Skeletal muscle satellite cell (primary cell): ENCODE measurements at regions not wholly inside any gene's neighbourhood (a gene's known extent, or its start where the extent isn't known, plus 50 kb on each side); places are given as distances from the start of the nearest gene placed in this dataset.

ENCODE experiments used
- H3K27me3 ChIP-seq: 2 replicates; pipeline ENCODE4 v1.7.0; 2013; ENCODE audit warnings: low read length; ENCODE audit not compliant: control insufficient read depth, insufficient read depth
- H3K36me3 ChIP-seq: 2 replicates; pipeline ENCODE4 v1.7.0; 2013; ENCODE audit warnings: mild to moderate bottlenecking, control low read depth, low read length; ENCODE audit not compliant: insufficient read depth
- H3K4me1 ChIP-seq: 2 replicates; pipeline ENCODE4 v1.7.0; 2013; ENCODE audit warnings: low read length; ENCODE audit not compliant: control insufficient read depth, insufficient read depth
- H3K4me2 ChIP-seq: 2 replicates; pipeline ENCODE4 v1.7.0; 2013; ENCODE audit warnings: mild to moderate bottlenecking, low read length
- H3K4me3 ChIP-seq: 2 replicates; pipeline ENCODE4 v1.7.0; 2013; ENCODE audit warnings: low read length
- H3K9ac ChIP-seq: 2 replicates; pipeline ENCODE4 v1.7.0; 2013; ENCODE audit warnings: mild to moderate bottlenecking, low read depth, low read length, moderate library complexity
- H3K9me3 ChIP-seq: replicated peaks from 2 replicates; pipeline ENCODE4 v1.7.0; 2013; ENCODE audit warnings: mild to moderate bottlenecking, control low read depth, low read length

DNA sequence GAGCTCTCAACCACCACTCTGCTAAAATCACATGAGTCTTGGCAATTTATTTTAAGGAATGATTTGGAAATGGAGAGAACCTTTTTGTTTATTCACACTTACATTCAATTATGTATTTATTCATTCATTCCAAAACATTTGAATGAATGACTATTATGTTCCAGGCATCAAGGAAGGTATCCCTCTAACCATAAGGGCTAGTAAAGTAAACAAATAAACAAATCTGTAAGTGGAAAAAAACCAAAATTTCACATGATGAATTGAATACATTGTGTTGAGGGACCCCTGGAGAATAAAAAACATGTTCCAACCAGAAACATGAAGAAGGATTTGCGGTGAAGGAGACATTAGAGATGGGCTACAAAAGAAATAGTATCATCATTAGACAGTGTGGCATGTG lies 677.8 kb downstream of the TOX3 start:
- H3K9ac ChIP-seq: no peak overlapping the region
- no peaks in the 10 kb centered on the region for H3K27me3 ChIP-seq

DNA sequence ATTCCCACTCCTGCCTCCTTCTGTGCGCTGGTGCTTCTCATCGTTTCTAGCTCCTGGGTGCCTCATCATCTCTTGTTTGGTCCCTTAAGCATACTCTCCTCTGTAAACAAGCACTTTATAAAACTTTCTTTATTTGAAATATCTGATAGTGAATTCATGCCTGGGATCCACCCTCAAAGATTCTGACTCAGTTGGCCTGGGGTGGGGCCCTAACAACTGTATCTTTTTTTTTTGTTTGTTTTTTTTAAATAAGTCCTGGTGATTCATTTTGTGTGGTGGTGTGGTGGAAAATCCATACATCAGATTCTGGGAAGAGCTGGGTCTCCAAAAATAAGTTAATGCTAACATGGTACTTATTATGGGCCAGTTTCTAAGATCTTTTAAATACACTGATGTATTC lies 678.3 kb downstream of the TOX3 start:
- no peaks in the 10 kb centered on the region for H3K4me1 ChIP-seq
- no peak overlapping the region for H3K4me2 ChIP-seq
- H3K9me3 ChIP-seq: no peaks in the 10 kb centered on the region

More for the DNA sequence above, 677.8 kb downstream of the TOX3 start:
- H3K9me3 ChIP-seq: no peaks in the 10 kb centered on the region
- no peak overlapping the region for H3K4me2 ChIP-seq
- no peaks in the 10 kb centered on the region for H3K36me3 ChIP-seq
- H3K4me3 ChIP-seq: no peak overlapping the region
- H3K4me1 ChIP-seq: no peaks in the 10 kb centered on the region

GRCh38 chr16:51867386-51868065 lies 679.4 kb downstream of the TOX3 start:
- Histone ChIP-seq H3K4me1 (no peaks in the 10 kb centered on the region), H3K4me3 (no peak overlapping the region), H3K36me3 (no peaks in the 10 kb centered on the region), H3K4me2 (no peak overlapping the region), H3K9ac (no peak overlapping the region), H3K9me3 (no peaks in the 10 kb centered on the region), H3K27me3 (no peaks in the 10 kb centered on the region)

More for the DNA sequence above, 678.3 kb downstream of the TOX3 start:
- Histone ChIP-seq H3K27me3 (no peaks in the 10 kb centered on the region), H3K4me3 (no peak overlapping the region), H3K9ac (no peak overlapping the region), H3K36me3 (no peaks in the 10 kb centered on the region)

GRCh38 chr16:51864575-51864974 lies 682.4 kb downstream of the TOX3 start:
- Histone ChIP-seq H3K4me3 (no peak overlapping the region), H3K27me3 (no peaks in the 10 kb centered on the region), H3K36me3 (no peaks in the 10 kb centered on the region), H3K4me1 (no peaks in the 10 kb centered on the region), H3K9ac (no peak overlapping the region), H3K4me2 (no peak overlapping the region), H3K9me3 (no peaks in the 10 kb centered on the region)

DNA sequence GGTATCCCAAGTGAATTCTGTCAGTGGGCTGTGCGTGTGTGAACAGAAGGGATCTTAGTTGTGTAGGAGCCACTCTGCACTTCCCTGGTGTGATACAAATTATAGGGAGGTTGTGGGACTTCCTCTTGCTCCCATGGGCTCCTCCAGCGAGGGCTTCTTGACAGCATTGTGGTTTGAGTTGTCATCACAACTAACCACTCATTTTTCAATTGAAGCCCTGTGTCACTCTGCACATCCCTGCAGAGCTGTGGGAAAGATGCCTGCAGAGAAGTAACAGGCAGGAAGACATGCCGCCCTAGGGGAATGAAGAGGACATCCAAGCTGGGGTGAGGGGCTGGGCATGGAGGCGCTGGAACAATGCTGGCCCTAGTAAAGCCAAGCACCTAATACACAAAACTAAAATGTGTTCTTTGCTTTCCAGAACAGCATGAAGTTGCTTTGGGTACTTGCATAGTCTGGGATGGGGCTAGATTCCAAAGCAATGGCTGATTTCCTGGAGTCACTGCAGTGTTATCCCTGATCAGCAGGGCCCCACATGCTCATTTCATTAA lies 692.5 kb downstream of the TOX3 start:
- H3K27me3 ChIP-seq: peaks cover 4% of the 10 kb centered on the region
- H3K4me1 ChIP-seq: no peaks in the 10 kb centered on the region
- no peak overlapping the region for H3K9ac ChIP-seq
- no peaks in the 10 kb centered on the region for H3K9me3 ChIP-seq
- H3K36me3 ChIP-seq: no peaks in the 10 kb centered on the region
- H3K4me3 ChIP-seq: no peak overlapping the region
- no peak overlapping the region for H3K4me2 ChIP-seq

DNA sequence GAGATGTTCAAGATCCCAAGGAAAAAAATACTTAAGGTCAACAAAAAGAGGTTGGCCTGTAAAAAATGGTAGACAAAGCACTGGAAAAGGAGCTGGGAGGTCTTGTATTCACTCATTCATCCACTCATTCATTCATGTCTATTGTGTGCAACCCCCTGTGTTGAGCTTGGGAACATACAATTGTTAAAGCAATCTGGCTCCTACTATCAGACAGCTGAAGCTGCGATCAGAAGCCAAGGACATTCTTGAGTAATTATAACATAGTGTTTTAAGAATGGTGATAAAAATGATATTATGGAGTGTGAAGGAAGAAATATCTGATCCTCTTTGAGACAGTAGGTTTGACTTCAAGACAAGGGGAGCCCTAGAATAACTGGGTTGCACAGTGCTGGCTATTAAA lies 693.4 kb downstream of the TOX3 start:
- no peak overlapping the region for H3K9ac ChIP-seq
- H3K27me3 ChIP-seq: peaks cover 4% of the 10 kb centered on the region
- H3K4me3 ChIP-seq: no peak overlapping the region
- H3K4me1 ChIP-seq: no peaks in the 10 kb centered on the region
- H3K4me2 ChIP-seq: no peak overlapping the region
- no peaks in the 10 kb centered on the region for H3K9me3 ChIP-seq
- H3K36me3 ChIP-seq: no peaks in the 10 kb centered on the region

- Histone ChIP-seq H3K4me1 (no peaks in the 10 kb centered on the region), H3K4me3 (no peak overlapping the region), H3K9me3 (no peaks in the 10 kb centered on the region), H3K4me2 (no peak overlapping the region), H3K36me3 (no peaks in the 10 kb centered on the region), H3K9ac (no peak overlapping the region), H3K27me3 (peaks cover 4% of the 10 kb centered on the region)
Measured at GRCh38 chr16:51852892-51853291, 694.1 kb downstream of the TOX3 start.

DNA sequence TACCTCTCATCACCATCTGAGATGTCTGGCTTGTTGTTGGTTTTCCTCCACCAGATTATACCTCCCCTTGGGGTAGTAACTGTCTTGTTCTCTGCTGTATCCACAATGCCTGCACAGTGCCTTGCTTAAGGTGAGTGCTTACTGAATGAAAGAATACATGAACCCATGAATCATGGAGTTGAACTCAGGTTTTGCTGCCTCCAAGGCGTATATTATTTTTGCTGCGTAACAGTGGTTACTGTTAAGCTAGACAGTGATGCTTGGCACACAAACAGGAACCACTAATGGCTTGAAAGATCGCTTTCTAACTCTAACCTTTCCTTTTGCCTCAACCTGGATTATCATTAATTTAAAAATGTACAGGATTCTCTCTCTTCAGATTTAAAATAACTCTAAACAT lies 695.8 kb downstream of the TOX3 start:
- no peaks in the 10 kb centered on the region for H3K9me3 ChIP-seq
- no peak overlapping the region for H3K4me3 ChIP-seq
- H3K4me1 ChIP-seq: no peaks in the 10 kb centered on the region
- no peaks in the 10 kb centered on the region for H3K36me3 ChIP-seq
- H3K4me2 ChIP-seq: no peak overlapping the region
- no peak overlapping the region for H3K9ac ChIP-seq
- H3K27me3 ChIP-seq: peaks cover 4% of the 10 kb centered on the region

DNA sequence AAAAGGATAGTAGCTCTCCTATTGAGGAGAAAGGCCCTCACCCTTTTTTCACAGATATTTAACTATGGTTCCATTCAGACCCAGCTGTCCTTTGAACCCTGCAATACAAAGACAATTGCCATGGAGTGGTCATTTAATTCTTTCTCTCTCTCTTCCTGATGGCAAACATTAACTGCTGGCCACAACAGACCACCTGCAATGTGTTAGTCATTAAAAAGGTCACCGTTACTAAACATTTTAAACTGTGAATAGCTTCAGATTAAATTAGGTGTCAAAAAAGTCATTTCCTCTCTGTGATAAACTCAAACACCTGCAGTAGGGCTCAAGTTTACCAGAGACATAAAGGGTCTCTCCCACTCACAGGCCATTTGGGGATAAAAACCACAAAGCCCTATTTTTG lies 697.2 kb downstream of the TOX3 start:
- Histone ChIP-seq H3K36me3 (no peaks in the 10 kb centered on the region), H3K4me3 (no peak overlapping the region), H3K4me2 (no peak overlapping the region), H3K4me1 (no peaks in the 10 kb centered on the region), H3K9me3 (no peaks in the 10 kb centered on the region), H3K27me3 (peaks cover 4% of the 10 kb centered on the region), H3K9ac (no peak overlapping the region)

GRCh38 chr16:51845586-51846305 lies 694.7 kb upstream of the SALL1 start:
- Histone ChIP-seq H3K9ac (no peak overlapping the region), H3K4me1 (no peaks in the 10 kb centered on the region), H3K27me3 (peaks cover 4% of the 10 kb centered on the region), H3K9me3 (no peaks in the 10 kb centered on the region), H3K4me3 (no peak overlapping the region), H3K36me3 (no peaks in the 10 kb centered on the region), H3K4me2 (no peak overlapping the region)

DNA sequence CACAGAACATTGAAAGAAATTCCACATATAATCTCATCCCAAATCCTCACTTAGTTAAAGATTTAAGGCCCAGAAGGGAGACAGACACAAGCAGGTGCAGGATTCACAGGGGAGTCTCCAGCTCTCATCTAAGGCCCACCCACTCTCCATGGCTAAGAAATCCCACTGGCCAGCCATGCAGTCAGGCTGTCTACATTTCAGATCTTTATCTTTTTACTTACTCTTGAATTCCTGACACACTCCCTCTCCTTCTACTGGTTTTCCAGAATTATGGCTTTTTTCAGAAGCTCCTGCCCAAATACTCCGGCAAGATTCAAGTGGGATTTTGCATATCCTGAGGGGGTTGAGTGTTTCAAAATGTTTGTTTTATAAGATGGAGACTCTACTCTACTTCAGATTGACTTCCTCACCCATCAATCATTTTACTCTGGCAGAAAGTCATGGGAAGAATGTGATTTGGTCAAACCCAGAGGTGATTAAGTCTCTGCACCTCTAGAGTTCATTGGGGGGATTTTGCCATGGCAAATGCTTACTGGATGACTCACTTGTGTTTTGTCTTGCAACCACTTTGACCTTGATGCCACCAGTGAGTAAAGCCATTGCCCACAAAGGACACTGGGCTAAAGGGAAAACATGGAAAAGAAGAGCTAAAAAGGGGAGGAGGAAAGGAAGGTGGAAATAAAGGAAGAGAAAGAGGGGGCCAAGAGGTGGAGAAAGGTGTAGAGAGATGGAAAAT lies 688.8 kb upstream of the SALL1 start:
- no peaks in the 10 kb centered on the region for H3K9me3 ChIP-seq
- no peak overlapping the region for H3K4me3 ChIP-seq
- no peaks in the 10 kb centered on the region for H3K27me3 ChIP-seq
- no peak overlapping the region for H3K9ac ChIP-seq
- H3K36me3 ChIP-seq: no peaks in the 10 kb centered on the region
- no peaks in the 10 kb centered on the region for H3K4me1 ChIP-seq
- no peak overlapping the region for H3K4me2 ChIP-seq
